B cell (primary cell): ENCODE measurements at regions not wholly inside any gene's neighbourhood (a gene's known extent, or its start where the extent isn't known, plus 50 kb on each side); places are given as distances from the start of the nearest gene placed in this dataset.

ENCODE experiments used
- ATAC-seq: fragments of 200-7000 bp; cut with Tn5 transposase; one replicate; pipeline ENCODE4 v1.10.0; 2021; ENCODE audit warnings: low read depth, mild to moderate bottlenecking, moderate number of reproducible peaks, moderate library complexity
- CTCF ChIA-PET: fragments of 350-600 bp; sonication (Branson Sonifier 250); formaldehyde crosslinking; loops from one replicate; lab custom pipeline; 2021; ENCODE audit warnings: antibody characterized with exemption, inconsistent platforms; lab: Charles Lee
- POLR2A ChIA-PET: fragments of 350-600 bp; sonication (Branson Sonifier 250); formaldehyde crosslinking; loops from one replicate; lab custom pipeline; 2021; ENCODE audit warnings: antibody characterized with exemption; lab: Charles Lee
- DNase-seq: peaks from one replicate; pipeline ENCODE4 v3.0.0; 2013
- H2AFZ ChIP-seq: 2 replicates; pipeline ENCODE4 v1.6.1; 2012; ENCODE audit warnings: mild to moderate bottlenecking, low read depth, low read length; ENCODE audit not compliant: insufficient read depth, poor library complexity, severe bottlenecking
- H3K27ac ChIP-seq, 2 donors: 1 replicate in 1 of 2; 2 replicates in 1 of 2; pipeline ENCODE4 v1.5.1; 2012 to 2013; ENCODE audit warnings: low read length in 2 of 2, mild to moderate bottlenecking in 2 of 2, moderate library complexity in 1 of 2
- H3K27me3 ChIP-seq, 4 experiments: fragments of 200-600 bp in 1 of 4; sonication (generic) in 1 of 4; replicated peaks in 1 of 4; 1 replicate in 2 of 4; 2 replicates in 2 of 4; pipeline versions ENCODE4 v1.6.1 to v1.7.0; 2013 to 2016; ENCODE audit warnings: low read length in 3 of 4, mild to moderate bottlenecking in 2 of 4, mixed read lengths in 1 of 4, moderate library complexity in 1 of 4; ENCODE audit not compliant: insufficient read depth in 4 of 4, control insufficient read depth in 3 of 4; ENCODE audit errors: control extremely low read depth in 1 of 4
- H3K36me3 ChIP-seq, 2 experiments: replicated peaks in 1 of 2; 1 replicate in 1 of 2; 2 replicates in 1 of 2; pipeline versions ENCODE4 v1.6.1 to v1.7.1; 2013; ENCODE audit warnings: low read length in 1 of 2; ENCODE audit not compliant: insufficient read depth in 2 of 2, control insufficient read depth in 1 of 2; ENCODE audit errors: control extremely low read depth in 1 of 2, extremely low read depth in 1 of 2
- H3K4me1 ChIP-seq, 2 donors: fragments of 200-600 bp in 1 of 2; sonication (generic) in 1 of 2; 1 replicate in 1 of 2; 2 replicates in 1 of 2; pipeline versions ENCODE4 v1.5.1 to v1.6.1; 2013 to 2017; ENCODE audit warnings: low read length in 2 of 2; ENCODE audit not compliant: control insufficient read depth in 2 of 2, insufficient read depth in 2 of 2
- H3K4me2 ChIP-seq: replicated peaks from 2 replicates; pipeline ENCODE3; 2012; ENCODE audit warnings: mild to moderate bottlenecking, low read depth, low read length; ENCODE audit not compliant: poor library complexity, severe bottlenecking
- H3K4me3 ChIP-seq, 5 experiments: fragments of 200-600 bp in 1 of 5; sonication (generic) in 1 of 5; 1 replicate in 3 of 5; 2 replicates in 2 of 5; pipeline versions ENCODE4 v1.5.1 to v1.7.0; 2011 to 2016; ENCODE audit warnings: low read length in 4 of 5, mild to moderate bottlenecking in 4 of 5, low read depth in 2 of 5, control low read depth in 1 of 5, moderate library complexity in 1 of 5; ENCODE audit not compliant: insufficient read depth in 1 of 5; ENCODE audit errors: control extremely low read depth in 1 of 5, extremely low read depth in 1 of 5
- H3K79me2 ChIP-seq: fragments of 200-600 bp; sonication (generic); one replicate; pipeline ENCODE4 v1.6.0; 2016; ENCODE audit warnings: low read length; ENCODE audit not compliant: control insufficient read depth, insufficient read depth
- H3K9ac ChIP-seq: fragments of 200-600 bp; sonication (generic); 2 replicates; pipeline ENCODE4 v1.6.1; 2017; ENCODE audit warnings: mild to moderate bottlenecking, low read length, moderate library complexity
- H3K9me3 ChIP-seq, 3 donors: one replicate each; pipeline versions ENCODE4 v1.6.1 to v1.7.1; 2013; ENCODE audit warnings: low read length in 2 of 3; ENCODE audit not compliant: control insufficient read depth in 2 of 3, insufficient read depth in 1 of 3; ENCODE audit errors: control extremely low read depth in 1 of 3
- H4K20me1 ChIP-seq: 2 replicates; pipeline ENCODE4 v1.6.0; 2012; ENCODE audit warnings: mild to moderate bottlenecking, low read length; ENCODE audit not compliant: insufficient read depth, control insufficient read depth, poor library complexity, severe bottlenecking
- H3K27ac Mint-ChIP-seq: one replicate; pipeline ENCODE4 v1.8.0; 2021; ENCODE audit warnings: mixed read lengths
- H3K27me3 Mint-ChIP-seq: one replicate; pipeline ENCODE4 v1.8.0; 2021; ENCODE audit warnings: mixed read lengths
- H3K4me1 Mint-ChIP-seq: one replicate; pipeline ENCODE4 v1.8.0; 2021; ENCODE audit warnings: mixed read lengths
- H3K4me3 Mint-ChIP-seq: one replicate; pipeline ENCODE4 v1.8.0; 2021; ENCODE audit warnings: mixed read lengths
- H3K9me3 Mint-ChIP-seq: one replicate; pipeline ENCODE4 v1.8.0; 2022; ENCODE audit warnings: mixed read lengths; ENCODE audit not compliant: insufficient read depth
- EZH2 ChIP-seq: IDR thresholded peaks from 2 replicates; pipeline ENCODE4 v1.6.1; 2012; ENCODE audit warnings: borderline replicate concordance, low read depth, mild to moderate bottlenecking, moderate library complexity, low read length; ENCODE audit not compliant: insufficient read depth, poor library complexity, severe bottlenecking
- WGBS: methylation state at CpG from one replicate; pipeline ENCODE4 v1.1.5; 2013; ENCODE audit warnings: missing lambda C conversion rate; ENCODE audit not compliant: insufficient coverage; 5-methylcytosine and 5-hydroxymethylcytosine counted together
- intact Hi-C: fragments of 100-400 bp; cut with micrococcal nuclease; formaldehyde crosslinking; loops from one replicate; pipeline ENCODE4 v1.10.0; 2022
- TF ChIP-seq, protein P1 (sequence below): fragments of 200-600 bp; IDR thresholded peaks from one replicate; pipeline ENCODE4 v1.8.0; 2022; ENCODE audit warnings: antibody characterized with exemption, mild to moderate bottlenecking

- H3K27me3 Mint-ChIP-seq = peaks cover 8% of the 10 kb centered on the region
- no peaks in the 10 kb centered on the region for H4K20me1 ChIP-seq
- no peak overlapping the region for H2AFZ ChIP-seq
- H3K79me2 ChIP-seq = no peaks in the 10 kb centered on the region
- H3K27ac ChIP-seq = no peak overlapping the region
- DNase-seq (no peak), ATAC-seq (no peak)
- H3K27ac Mint-ChIP-seq = no peak overlapping the region
- H3K27me3 ChIP-seq = peaks cover 0 to 10% (median 0%) of the 10 kb centered on the region in 4 experiments
- H3K9me3 Mint-ChIP-seq = no peaks in the 10 kb centered on the region
- no peak for TF ChIP-seq EZH2
- TF ChIP-seq, protein P1, sequence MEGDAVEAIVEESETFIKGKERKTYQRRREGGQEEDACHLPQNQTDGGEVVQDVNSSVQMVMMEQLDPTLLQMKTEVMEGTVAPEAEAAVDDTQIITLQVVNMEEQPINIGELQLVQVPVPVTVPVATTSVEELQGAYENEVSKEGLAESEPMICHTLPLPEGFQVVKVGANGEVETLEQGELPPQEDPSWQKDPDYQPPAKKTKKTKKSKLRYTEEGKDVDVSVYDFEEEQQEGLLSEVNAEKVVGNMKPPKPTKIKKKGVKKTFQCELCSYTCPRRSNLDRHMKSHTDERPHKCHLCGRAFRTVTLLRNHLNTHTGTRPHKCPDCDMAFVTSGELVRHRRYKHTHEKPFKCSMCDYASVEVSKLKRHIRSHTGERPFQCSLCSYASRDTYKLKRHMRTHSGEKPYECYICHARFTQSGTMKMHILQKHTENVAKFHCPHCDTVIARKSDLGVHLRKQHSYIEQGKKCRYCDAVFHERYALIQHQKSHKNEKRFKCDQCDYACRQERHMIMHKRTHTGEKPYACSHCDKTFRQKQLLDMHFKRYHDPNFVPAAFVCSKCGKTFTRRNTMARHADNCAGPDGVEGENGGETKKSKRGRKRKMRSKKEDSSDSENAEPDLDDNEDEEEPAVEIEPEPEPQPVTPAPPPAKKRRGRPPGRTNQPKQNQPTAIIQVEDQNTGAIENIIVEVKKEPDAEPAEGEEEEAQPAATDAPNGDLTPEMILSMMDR = no peak
- H3K9ac ChIP-seq = no peak overlapping the region
- H3K9me3 ChIP-seq = no peaks in the 10 kb centered on the region
- CTCF ChIA-PET = no interaction called here
- peaks cover 11% of the 10 kb centered on the region for H3K4me1 Mint-ChIP-seq
- H3K4me1 ChIP-seq = peaks cover 8 to 14% of the 10 kb centered on the region in 2 donors
- H3K4me3 Mint-ChIP-seq = no peak overlapping the region
- intact Hi-C loops = no loop called here
- POLR2A ChIA-PET = no interaction called here
- H3K36me3 ChIP-seq = no peaks in the 10 kb centered on the region
- no peak overlapping the region for H3K4me3 ChIP-seq
- no peak overlapping the region for H3K4me2 ChIP-seq
- WGBS = 94% methylated on average over 2 of the region's 3 CpGs
These were observed 124.9 kb downstream of the GXYLT1 start for GRCh38 chr12:42019746-42020145.

- TF ChIP-seq EZH2 = no peak
- Mint-ChIP-seq H3K4me1 (peaks cover 3% of the 10 kb centered on the region), H3K4me3 (no peak overlapping the region), H3K27ac (no peak overlapping the region), H3K27me3 (peaks cover 8% of the 10 kb centered on the region), H3K9me3 (no peaks in the 10 kb centered on the region)
- Histone ChIP-seq H3K9me3 (no peaks in the 10 kb centered on the region), H3K4me2 (no peak overlapping the region), H3K27ac (no peak overlapping the region), H2AFZ (peak overlapping the region; percentile 0), H3K79me2 (no peaks in the 10 kb centered on the region), H3K36me3 (no peaks in the 10 kb centered on the region), H3K27me3 (peaks cover 0 to 5% (median 0%) of the 10 kb centered on the region in 4 experiments), H3K4me3 (no peak overlapping the region), H3K9ac (no peak overlapping the region), H3K4me1 (peaks cover 0 to 7% of the 10 kb centered on the region in 2 donors), H4K20me1 (no peaks in the 10 kb centered on the region)
- 45% methylated on average over 5 of the region's 6 CpGs for WGBS
- POLR2A ChIA-PET = no interaction called here
- CTCF ChIA-PET = no interaction called here
- no peak for DNase-seq
- no peak for ATAC-seq
- intact Hi-C loops = no loop called here
These were observed 127.6 kb downstream of the GXYLT1 start for GRCh38 chr12:42017051-42017450.
